Ishikawa (cell line): ENCODE measurements at regions not wholly inside any gene's neighbourhood (a gene's known extent, or its start where the extent isn't known, plus 50 kb on each side); places are given as distances from the start of the nearest gene placed in this dataset.

Experiments
- CEBPB ChIP-seq: IDR thresholded peaks from 2 replicates; pipeline ENCODE4 v1.6.1; 2012
- CREB1 ChIP-seq: IDR thresholded peaks from 2 replicates; pipeline ENCODE4 v1.6.1; 2012; ENCODE audit warnings: low read depth
- EGR1 ChIP-seq: IDR thresholded peaks from 2 replicates; pipeline ENCODE4 v1.6.1; 2012
- EP300 ChIP-seq: IDR thresholded peaks from 2 replicates; pipeline ENCODE4 v1.6.1; 2012; ENCODE audit warnings: borderline replicate concordance
- FOXM1 ChIP-seq: IDR thresholded peaks from 2 replicates; pipeline ENCODE4 v1.6.1; 2012; ENCODE audit warnings: low read depth, borderline replicate concordance
- NFIC ChIP-seq: IDR thresholded peaks from 2 replicates; pipeline ENCODE4 v1.6.1; 2012
- RAD21 ChIP-seq: IDR thresholded peaks from 2 replicates; pipeline ENCODE4 v1.6.1; 2012; ENCODE audit warnings: low read depth
- TAF1 ChIP-seq: IDR thresholded peaks from 2 replicates; pipeline ENCODE4 v1.6.1; 2012; ENCODE audit warnings: low read depth, mild to moderate bottlenecking
- TCF12 ChIP-seq: IDR thresholded peaks from 2 replicates; pipeline ENCODE4 v1.6.1; 2012; ENCODE audit warnings: low read depth
- TEAD4 ChIP-seq: IDR thresholded peaks from 2 replicates; pipeline ENCODE4 v1.6.1; 2012
- YY1 ChIP-seq: IDR thresholded peaks from 2 replicates; pipeline ENCODE4 v1.6.1; 2012; ENCODE audit warnings: low read depth
- ZBTB7A ChIP-seq: IDR thresholded peaks from 2 replicates; pipeline ENCODE4 v1.6.1; 2012; ENCODE audit warnings: low read depth
- TF ChIP-seq, protein P1 (sequence below): IDR thresholded peaks from 2 replicates; pipeline ENCODE4 v1.6.1; 2012
- TF ChIP-seq, protein P2 (sequence below): IDR thresholded peaks from 2 replicates; pipeline ENCODE4 v1.6.1; 2012
- TF ChIP-seq, protein P3 (sequence below): IDR thresholded peaks from 2 replicates; pipeline ENCODE4 v1.6.1; 2012; ENCODE audit warnings: low read depth, mild to moderate bottlenecking

DNA sequence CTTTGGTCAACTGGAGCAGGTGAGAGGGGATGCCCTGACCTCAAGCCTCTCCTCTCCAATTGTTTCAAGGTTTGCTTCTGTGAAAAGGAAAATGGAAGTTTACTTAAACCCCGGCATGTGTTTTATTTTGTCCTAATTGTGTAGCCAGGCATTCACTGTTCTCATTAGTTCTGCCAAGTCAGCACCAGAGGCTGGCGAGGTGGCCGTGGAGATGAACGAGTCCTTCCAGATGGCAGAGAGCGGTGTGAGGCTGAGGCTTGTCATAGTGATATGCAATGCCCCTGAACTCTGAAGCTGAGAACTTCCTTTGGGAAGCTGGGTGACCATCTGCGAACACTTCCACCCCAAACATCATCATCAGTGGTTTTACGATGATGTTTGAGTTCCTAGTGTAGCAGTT lies 199.6 kb downstream of the TJP1 start:
- TF ChIP-seq RAD21 (no peak), EGR1 (no peak), TEAD4 (no peak), YY1 (no peak), TCF12 (no peak), NFIC (no peak), CREB1 (no peak), FOXM1 (no peak), EP300 (no peak), TAF1 (no peak), ZBTB7A (no peak), CEBPB (no peak)
- TF ChIP-seq, protein P1, sequence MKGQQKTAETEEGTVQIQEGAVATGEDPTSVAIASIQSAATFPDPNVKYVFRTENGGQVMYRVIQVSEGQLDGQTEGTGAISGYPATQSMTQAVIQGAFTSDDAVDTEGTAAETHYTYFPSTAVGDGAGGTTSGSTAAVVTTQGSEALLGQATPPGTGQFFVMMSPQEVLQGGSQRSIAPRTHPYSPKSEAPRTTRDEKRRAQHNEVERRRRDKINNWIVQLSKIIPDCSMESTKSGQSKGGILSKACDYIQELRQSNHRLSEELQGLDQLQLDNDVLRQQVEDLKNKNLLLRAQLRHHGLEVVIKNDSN, result no peak
- TF ChIP-seq, protein P2, sequence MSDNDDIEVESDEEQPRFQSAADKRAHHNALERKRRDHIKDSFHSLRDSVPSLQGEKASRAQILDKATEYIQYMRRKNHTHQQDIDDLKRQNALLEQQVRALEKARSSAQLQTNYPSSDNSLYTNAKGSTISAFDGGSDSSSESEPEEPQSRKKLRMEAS, result no peak
- TF ChIP-seq, protein P3, sequence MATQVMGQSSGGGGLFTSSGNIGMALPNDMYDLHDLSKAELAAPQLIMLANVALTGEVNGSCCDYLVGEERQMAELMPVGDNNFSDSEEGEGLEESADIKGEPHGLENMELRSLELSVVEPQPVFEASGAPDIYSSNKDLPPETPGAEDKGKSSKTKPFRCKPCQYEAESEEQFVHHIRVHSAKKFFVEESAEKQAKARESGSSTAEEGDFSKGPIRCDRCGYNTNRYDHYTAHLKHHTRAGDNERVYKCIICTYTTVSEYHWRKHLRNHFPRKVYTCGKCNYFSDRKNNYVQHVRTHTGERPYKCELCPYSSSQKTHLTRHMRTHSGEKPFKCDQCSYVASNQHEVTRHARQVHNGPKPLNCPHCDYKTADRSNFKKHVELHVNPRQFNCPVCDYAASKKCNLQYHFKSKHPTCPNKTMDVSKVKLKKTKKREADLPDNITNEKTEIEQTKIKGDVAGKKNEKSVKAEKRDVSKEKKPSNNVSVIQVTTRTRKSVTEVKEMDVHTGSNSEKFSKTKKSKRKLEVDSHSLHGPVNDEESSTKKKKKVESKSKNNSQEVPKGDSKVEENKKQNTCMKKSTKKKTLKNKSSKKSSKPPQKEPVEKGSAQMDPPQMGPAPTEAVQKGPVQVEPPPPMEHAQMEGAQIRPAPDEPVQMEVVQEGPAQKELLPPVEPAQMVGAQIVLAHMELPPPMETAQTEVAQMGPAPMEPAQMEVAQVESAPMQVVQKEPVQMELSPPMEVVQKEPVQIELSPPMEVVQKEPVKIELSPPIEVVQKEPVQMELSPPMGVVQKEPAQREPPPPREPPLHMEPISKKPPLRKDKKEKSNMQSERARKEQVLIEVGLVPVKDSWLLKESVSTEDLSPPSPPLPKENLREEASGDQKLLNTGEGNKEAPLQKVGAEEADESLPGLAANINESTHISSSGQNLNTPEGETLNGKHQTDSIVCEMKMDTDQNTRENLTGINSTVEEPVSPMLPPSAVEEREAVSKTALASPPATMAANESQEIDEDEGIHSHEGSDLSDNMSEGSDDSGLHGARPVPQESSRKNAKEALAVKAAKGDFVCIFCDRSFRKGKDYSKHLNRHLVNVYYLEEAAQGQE, result no peak

DNA sequence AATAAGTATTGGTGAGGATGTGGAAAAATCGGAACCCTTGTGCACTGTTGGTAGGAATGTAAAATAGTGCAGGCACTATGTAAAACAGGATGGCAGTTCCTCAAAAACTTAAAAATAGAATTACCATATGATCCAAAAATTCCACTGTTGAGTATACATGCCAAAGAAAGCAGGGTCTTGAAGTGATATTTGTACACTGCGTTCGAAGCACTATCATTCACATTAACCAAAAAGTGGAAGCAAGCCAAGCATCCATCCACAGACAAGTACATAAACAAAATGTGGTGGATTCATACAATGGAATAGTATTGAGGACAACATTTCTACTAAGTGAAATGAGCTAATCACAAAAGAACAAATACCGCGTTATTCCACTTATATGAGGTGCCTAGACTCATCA lies 200.7 kb downstream of the TJP1 start:
- TF ChIP-seq CEBPB (no peak), CREB1 (no peak), EP300 (no peak), NFIC (no peak), TCF12 (no peak), RAD21 (no peak), TEAD4 (no peak), YY1 (no peak), EGR1 (no peak), FOXM1 (no peak), TAF1 (no peak), ZBTB7A (no peak)
- TF ChIP-seq, protein P1, result no peak
- TF ChIP-seq, protein P2, result no peak
- TF ChIP-seq, protein P3, result no peak

DNA sequence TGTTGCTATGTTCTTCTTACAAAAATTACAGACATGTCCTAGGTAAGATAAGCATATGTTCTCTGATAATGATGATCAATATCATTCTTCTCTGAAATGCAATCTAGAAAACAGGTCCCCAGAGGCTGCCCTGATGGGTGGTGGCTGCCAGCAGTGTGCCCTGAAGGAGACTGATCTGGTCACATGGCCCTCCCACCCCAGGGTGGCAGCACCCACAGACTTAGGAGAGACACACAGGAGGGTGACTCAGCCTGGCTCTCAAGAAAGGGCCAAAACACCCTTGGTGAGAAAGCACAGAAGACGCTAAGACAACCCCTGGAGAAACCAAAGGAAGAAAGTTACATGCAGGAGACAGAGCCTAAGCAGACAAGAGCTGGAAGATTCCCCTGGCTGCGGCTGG lies 203.7 kb downstream of the TJP1 start:
- TF ChIP-seq TAF1 (no peak), EP300 (no peak), YY1 (no peak), ZBTB7A (no peak), RAD21 (no peak), TCF12 (no peak), CREB1 (no peak), FOXM1 (no peak)
- TF ChIP-seq, protein P2, result no peak
- TF ChIP-seq, protein P1, result no peak

DNA sequence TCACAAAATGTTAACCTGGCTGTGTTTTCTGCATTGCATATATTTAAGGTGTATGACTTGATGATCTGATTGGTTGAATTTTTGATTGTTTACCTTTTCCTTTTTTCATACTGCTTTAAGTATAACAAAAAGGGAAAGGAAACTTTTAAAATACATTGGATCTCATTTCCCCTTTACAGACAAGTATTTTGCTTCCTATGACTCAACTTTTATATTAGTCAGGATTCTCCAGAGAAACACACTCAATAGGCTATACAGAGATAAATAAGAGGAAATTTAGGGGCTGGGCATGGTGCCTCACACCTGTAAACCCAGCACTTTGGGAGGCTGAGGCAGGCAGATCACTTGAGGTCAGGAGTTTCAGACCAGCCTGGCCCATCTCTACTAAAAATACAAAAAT lies 205.8 kb downstream of the TJP1 start:
- TF ChIP-seq, protein P3, result no peak
- no peak for TF ChIP-seq ZBTB7A
- no peak for TF ChIP-seq CREB1
- no peak for TF ChIP-seq TCF12
- TF ChIP-seq, protein P1, result no peak
- TF ChIP-seq YY1, result no peak
- TF ChIP-seq FOXM1, result no peak
- no peak for TF ChIP-seq EGR1
- TF ChIP-seq CEBPB, result no peak
- no peak for TF ChIP-seq TAF1
- TF ChIP-seq EP300, result no peak
- TF ChIP-seq, protein P2, result no peak
